ENCODE measurements at regions not wholly inside any gene's neighbourhood (a gene's known extent, or its start where the extent isn't known, plus 50 kb on each side); places are given as distances from the start of the nearest gene placed in this dataset.

DNA sequence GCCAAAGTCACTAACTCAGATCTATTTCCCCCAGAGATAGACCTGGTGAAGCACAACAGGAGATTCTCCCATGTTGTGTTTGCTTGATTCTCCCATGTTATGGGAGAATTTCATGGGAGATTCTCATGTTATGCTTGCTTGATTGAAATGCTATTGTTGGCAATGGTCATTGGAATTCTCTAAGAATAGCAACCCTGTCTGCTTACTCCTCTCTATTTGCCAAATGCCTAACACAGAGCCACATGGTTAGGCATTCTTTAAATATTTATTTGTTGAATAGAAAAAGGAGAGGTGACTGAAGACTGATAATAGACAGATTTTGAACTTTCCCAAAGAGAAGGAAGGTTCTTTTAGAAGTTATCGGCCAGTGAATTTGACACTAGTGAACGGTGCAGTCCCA, 111.5 kb upstream of the MPHOSPH6 start:
- no peaks in the 10 kb centered on the region for H3K36me3 ChIP-seq (ENCODE audit: control insufficient read depth, insufficient read depth, low read length)
- no peak overlapping the region for H2BK20ac ChIP-seq (ENCODE audit: low read depth, low read length)
- no peaks in the 10 kb centered on the region for H4K20me1 ChIP-seq (ENCODE audit: insufficient read depth, low read length)
- H3K9ac ChIP-seq (ENCODE audit: low read depth, low read length), result no peak overlapping the region
- H3K9me3 ChIP-seq (ENCODE audit: control insufficient read depth, insufficient read depth, low read length), result no peaks in the 10 kb centered on the region
- H2AK9ac ChIP-seq (replicated peaks; ENCODE audit: low read depth, low read length, poor library complexity), result no peak overlapping the region
- H3K9me1 ChIP-seq (ENCODE audit: insufficient read depth, low read length), result no peaks in the 10 kb centered on the region
- no peak overlapping the region for H2AK5ac ChIP-seq (ENCODE audit: low read depth, low read length)
- H2BK15ac ChIP-seq (ENCODE audit: low read depth, low read length), result no peak overlapping the region
- no peak overlapping the region for H3K27ac ChIP-seq (ENCODE audit: insufficient read depth, low read length)
- dilution Hi-C loops (cut with HindIII; ENCODE audit: low sequenced_read_pairs, unreplicated experiment), result no loop called here
- no peak overlapping the region for H2BK5ac ChIP-seq (ENCODE audit: low read depth, low read length, poor library complexity, severe bottlenecking)
- no peak overlapping the region for H3K4ac ChIP-seq (ENCODE audit: low read depth, low read length)
- DNase-seq, result no peak
- no peak overlapping the region for H2AFZ ChIP-seq (replicated peaks; ENCODE audit: low read length, poor library complexity)
- no CpG with 5 or more reads among the region's 2 CpGs for WGBS, 2 experiments (ENCODE audit: extremely low coverage in 2 of 2, insufficient read length in 1 of 2)
- no peak overlapping the region for H4K5ac ChIP-seq (ENCODE audit: low read depth, low read length)
- no peak overlapping the region for H3K18ac ChIP-seq (ENCODE audit: low read depth, low read length)
- no peak overlapping the region for H2BK120ac ChIP-seq (ENCODE audit: low read depth, low read length)
- no peaks in the 10 kb centered on the region for H3K4me1 ChIP-seq (ENCODE audit: control insufficient read depth, insufficient read depth, low read length)
- H3K27me3 ChIP-seq (ENCODE audit: control insufficient read depth, insufficient read depth, low read length), result 0 out of 2 replicates have a peak, but pooled peaks cover 1% of the 10 kb centered on the region
- no peak for ATAC-seq (ENCODE audit: low read depth)
- H3K4me3 ChIP-seq (ENCODE audit: insufficient read depth, low read depth, low read length), result no peak overlapping the region
- ChIA-PET POLR2A (ENCODE audit: unreplicated experiment) (no interaction called here), CTCF (no interaction called here)
- H4K8ac ChIP-seq (ENCODE audit: low read depth in 2 of 2, low read length in 2 of 2), result no peak overlapping the region
- H3K56ac ChIP-seq (ENCODE audit: extremely low read depth, insufficient read depth, low read length), result no peak overlapping the region
- intact Hi-C loops (cut with micrococcal nuclease), result no loop called here
- H4K91ac ChIP-seq (ENCODE audit: insufficient read depth, low read depth, low read length), result no peak overlapping the region
- no peaks in the 10 kb centered on the region for H3K79me1 ChIP-seq (ENCODE audit: low read depth in 1 of 2, low read length in 2 of 2)
- TF ChIP-seq MAZ (IDR thresholded peaks at IDR 0.05; ENCODE audit: borderline replicate concordance, low read depth, low read length), result no peak
- TF ChIP-seq, protein P1, sequence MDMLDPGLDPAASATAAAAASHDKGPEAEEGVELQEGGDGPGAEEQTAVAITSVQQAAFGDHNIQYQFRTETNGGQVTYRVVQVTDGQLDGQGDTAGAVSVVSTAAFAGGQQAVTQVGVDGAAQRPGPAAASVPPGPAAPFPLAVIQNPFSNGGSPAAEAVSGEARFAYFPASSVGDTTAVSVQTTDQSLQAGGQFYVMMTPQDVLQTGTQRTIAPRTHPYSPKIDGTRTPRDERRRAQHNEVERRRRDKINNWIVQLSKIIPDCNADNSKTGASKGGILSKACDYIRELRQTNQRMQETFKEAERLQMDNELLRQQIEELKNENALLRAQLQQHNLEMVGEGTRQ (IDR thresholded peaks at IDR 0.05; ENCODE audit: low read depth, low read length), result no peak
- no peak for TF ChIP-seq MAFK (IDR thresholded peaks at IDR 0.05; ENCODE audit: low read depth, low read length)
- no peak for TF ChIP-seq RFX5 (IDR thresholded peaks at IDR 0.05; ENCODE audit: low read depth, low read length)
- TF ChIP-seq, protein P2, sequence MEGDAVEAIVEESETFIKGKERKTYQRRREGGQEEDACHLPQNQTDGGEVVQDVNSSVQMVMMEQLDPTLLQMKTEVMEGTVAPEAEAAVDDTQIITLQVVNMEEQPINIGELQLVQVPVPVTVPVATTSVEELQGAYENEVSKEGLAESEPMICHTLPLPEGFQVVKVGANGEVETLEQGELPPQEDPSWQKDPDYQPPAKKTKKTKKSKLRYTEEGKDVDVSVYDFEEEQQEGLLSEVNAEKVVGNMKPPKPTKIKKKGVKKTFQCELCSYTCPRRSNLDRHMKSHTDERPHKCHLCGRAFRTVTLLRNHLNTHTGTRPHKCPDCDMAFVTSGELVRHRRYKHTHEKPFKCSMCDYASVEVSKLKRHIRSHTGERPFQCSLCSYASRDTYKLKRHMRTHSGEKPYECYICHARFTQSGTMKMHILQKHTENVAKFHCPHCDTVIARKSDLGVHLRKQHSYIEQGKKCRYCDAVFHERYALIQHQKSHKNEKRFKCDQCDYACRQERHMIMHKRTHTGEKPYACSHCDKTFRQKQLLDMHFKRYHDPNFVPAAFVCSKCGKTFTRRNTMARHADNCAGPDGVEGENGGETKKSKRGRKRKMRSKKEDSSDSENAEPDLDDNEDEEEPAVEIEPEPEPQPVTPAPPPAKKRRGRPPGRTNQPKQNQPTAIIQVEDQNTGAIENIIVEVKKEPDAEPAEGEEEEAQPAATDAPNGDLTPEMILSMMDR (conservative IDR thresholded peaks at IDR 0.05; ENCODE audit: low read depth, low read length), result no peak
- TF ChIP-seq RAD21 (IDR thresholded peaks at IDR 0.05; ENCODE audit: low read length), result no peak
- no peak for TF ChIP-seq NFE2L2 (IDR thresholded peaks at IDR 0.05; ENCODE audit: low read depth, low read length)
- TF ChIP-seq SMC3 (IDR thresholded peaks at IDR 0.05; ENCODE audit: low read depth, low read length), result no peak
- TF ChIP-seq FOS (IDR thresholded peaks at IDR 0.05; ENCODE audit: low read depth, low read length), result no peak
- no peak for TF ChIP-seq POLR2A (IDR thresholded peaks at IDR 0.05; ENCODE audit: low read depth, low read length)
- no peak for TF ChIP-seq CEBPB (IDR thresholded peaks at IDR 0.05; ENCODE audit: low read depth, low read length)
- TF ChIP-seq RCOR1 (IDR thresholded peaks at IDR 0.05; ENCODE audit: insufficient replicate concordance, low read length), result no peak
- TF ChIP-seq MXI1 (IDR thresholded peaks at IDR 0.05; ENCODE audit: borderline replicate concordance, low read depth, low read length), result no peak
- BruUV-seq (replicated peaks), result no TSS peak
- no peak overlapping the region for H3K14ac ChIP-seq (replicated peaks; ENCODE audit: low read depth, low read length)
- in situ Hi-C loops (cut with MboI; ENCODE audit: low sequenced_read_pairs), result no loop called here
- H3K4me2 ChIP-seq (ENCODE audit: low read depth, low read length), result no peak overlapping the region
- H3K23ac ChIP-seq (ENCODE audit: low read depth, low read length), result no peak overlapping the region
